IMR-90 (cell line): ENCODE measurements at regions not wholly inside any gene's neighbourhood (a gene's known extent, or its start where the extent isn't known, plus 50 kb on each side); places are given as distances from the start of the nearest gene placed in this dataset.

ENCODE experiments used
- ATAC-seq: fragments of 200-7000 bp; cut with Tn5 transposase; 2 replicates; pipeline ENCODE4 v1.9.1; 2020; ENCODE audit warnings: low read depth, mild to moderate bottlenecking, moderate library complexity
- BruUV-seq: library from RNA; stranded (reverse); fragments of 400-500 nt; replicated peaks from 2 replicates; lab custom pipeline; 2021; lab: Mats Ljungman, UMichigan
- CTCF ChIA-PET: fragments of 300-600 bp; formaldehyde crosslinking; extraction: SDS; loops from one replicate; lab custom pipeline; 2021; ENCODE audit warnings: antibody characterized with exemption; lab: Yijun Ruan, JAX
- POLR2A ChIA-PET: fragments of 300-600 bp; sonication (Branson Sonifier 250); formaldehyde crosslinking; loops from one replicate; lab custom pipeline; 2022; ENCODE audit warnings: antibody characterized with exemption; ENCODE audit not compliant: unreplicated experiment; lab: Charles Lee
- DNase-seq: peaks from one replicate; pipeline ENCODE4 v3.0.0; 2013
- H2AFZ ChIP-seq: replicated peaks from 2 replicates; pipeline ENCODE3; 2013; ENCODE audit warnings: low read length, mild to moderate bottlenecking; ENCODE audit not compliant: poor library complexity
- H2AK5ac ChIP-seq: 2 replicates; pipeline ENCODE4 v1.6.1; 2013; ENCODE audit warnings: low read depth, low read length, inconsistent platforms
- H2AK9ac ChIP-seq: replicated peaks from 2 replicates; pipeline ENCODE3; 2013; ENCODE audit warnings: mild to moderate bottlenecking, low read depth, low read length, moderate library complexity; ENCODE audit not compliant: poor library complexity
- H2BK120ac ChIP-seq: 2 replicates; pipeline ENCODE4 v1.6.1; 2013; ENCODE audit warnings: low read depth, low read length, inconsistent platforms
- H2BK15ac ChIP-seq: 3 replicates; pipeline ENCODE4 v1.6.1; 2013; ENCODE audit warnings: low read depth, low read length, inconsistent platforms
- H2BK20ac ChIP-seq: 2 replicates; pipeline ENCODE4 v1.6.1; 2013; ENCODE audit warnings: low read depth, mild to moderate bottlenecking, inconsistent platforms, low read length, moderate library complexity
- H2BK5ac ChIP-seq: 2 replicates; pipeline ENCODE4 v1.6.1; 2013; ENCODE audit warnings: mild to moderate bottlenecking, low read depth, low read length, inconsistent platforms; ENCODE audit not compliant: poor library complexity, severe bottlenecking
- H3K14ac ChIP-seq: replicated peaks from 2 replicates; pipeline ENCODE4 v1.6.1; 2013; ENCODE audit warnings: low read depth, low read length, inconsistent platforms
- H3K18ac ChIP-seq: 2 replicates; pipeline ENCODE4 v1.6.1; 2013; ENCODE audit warnings: low read depth, low read length, control low read depth
- H3K23ac ChIP-seq: 2 replicates; pipeline ENCODE4 v1.6.1; 2013; ENCODE audit warnings: low read depth, low read length, inconsistent platforms
- H3K27ac ChIP-seq: 2 replicates; pipeline ENCODE4 v1.5.1; 2013; ENCODE audit warnings: mild to moderate bottlenecking, control low read depth, low read length; ENCODE audit not compliant: insufficient read depth
- H3K27me3 ChIP-seq: 2 replicates; pipeline ENCODE4 v1.6.1; 2013; ENCODE audit warnings: low read length; ENCODE audit not compliant: control insufficient read depth, insufficient read depth
- H3K36me3 ChIP-seq: 2 replicates; pipeline ENCODE4 v1.6.1; 2013; ENCODE audit warnings: low read length, mixed read lengths; ENCODE audit not compliant: control insufficient read depth, insufficient read depth
- H3K4ac ChIP-seq: 2 replicates; pipeline ENCODE4 v1.6.1; 2013; ENCODE audit warnings: low read depth, low read length, inconsistent platforms
- H3K4me1 ChIP-seq: 2 replicates; pipeline ENCODE4 v1.6.1; 2013; ENCODE audit warnings: low read length, mixed read lengths; ENCODE audit not compliant: control insufficient read depth, insufficient read depth
- H3K4me2 ChIP-seq: 2 replicates; pipeline ENCODE4 v1.6.1; 2013; ENCODE audit warnings: low read depth, mild to moderate bottlenecking, control low read depth, low read length, moderate library complexity
- H3K4me3 ChIP-seq: 2 replicates; pipeline ENCODE4 v1.5.1; 2013; ENCODE audit warnings: low read depth, mild to moderate bottlenecking, control low read depth, low read length, moderate library complexity; ENCODE audit not compliant: insufficient read depth
- H3K56ac ChIP-seq: 2 replicates; pipeline ENCODE4 v1.6.1; 2013; ENCODE audit warnings: low read length, inconsistent platforms; ENCODE audit not compliant: insufficient read depth; ENCODE audit errors: extremely low read depth
- H3K79me1 ChIP-seq, 2 experiments: 2 replicates each; pipeline ENCODE4 v1.6.1; 2013; ENCODE audit warnings: low read length in 2 of 2, inconsistent platforms in 1 of 2, low read depth in 1 of 2
- H3K9ac ChIP-seq: 2 replicates; pipeline ENCODE4 v1.6.1; 2013; ENCODE audit warnings: low read depth, low read length, control low read depth
- H3K9me1 ChIP-seq: 2 replicates; pipeline ENCODE4 v1.6.1; 2013; ENCODE audit warnings: low read length, inconsistent platforms; ENCODE audit not compliant: insufficient read depth
- H3K9me3 ChIP-seq: 2 replicates; pipeline ENCODE4 v1.6.1; 2013; ENCODE audit warnings: low read length; ENCODE audit not compliant: control insufficient read depth, insufficient read depth
- H4K20me1 ChIP-seq: 2 replicates; pipeline ENCODE4 v1.6.1; 2013; ENCODE audit warnings: low read length, inconsistent platforms; ENCODE audit not compliant: insufficient read depth
- H4K5ac ChIP-seq: 2 replicates; pipeline ENCODE4 v1.6.1; 2013; ENCODE audit warnings: mild to moderate bottlenecking, low read depth, low read length, control low read depth
- H4K8ac ChIP-seq, 2 experiments: 2 replicates each; pipeline ENCODE4 v1.6.1; 2013; ENCODE audit warnings: low read depth in 2 of 2, low read length in 2 of 2, control low read depth in 1 of 2, inconsistent platforms in 1 of 2
- H4K91ac ChIP-seq: 2 replicates; pipeline ENCODE4 v1.6.1; 2013; ENCODE audit warnings: low read depth, low read length, inconsistent platforms; ENCODE audit not compliant: insufficient read depth
- ELK1 ChIP-seq: fragments of 150-350 bp; IDR thresholded peaks from 2 replicates; pipeline ENCODE4 v1.6.1; 2016; ENCODE audit warnings: low read depth, mild to moderate bottlenecking, low read length, moderate library complexity, borderline replicate concordance
- MAFK ChIP-seq: IDR thresholded peaks from 2 replicates; pipeline ENCODE4 v1.6.1; 2012; ENCODE audit warnings: low read depth, low read length, improper control_type of control experiment
- MXI1 ChIP-seq: IDR thresholded peaks from 2 replicates; pipeline ENCODE4 v1.6.1; 2012; ENCODE audit warnings: low read depth, mild to moderate bottlenecking, low read length, moderate library complexity, borderline replicate concordance
- NFE2L2 ChIP-seq: fragments of 150-350 bp; IDR thresholded peaks from 2 replicates; pipeline ENCODE4 v1.6.1; 2016; ENCODE audit warnings: low read depth, mild to moderate bottlenecking, low read length
- SMC3 ChIP-seq: fragments of 150-350 bp; IDR thresholded peaks from 2 replicates; pipeline ENCODE4 v1.6.1; 2016; ENCODE audit warnings: low read depth, mild to moderate bottlenecking, antibody characterized with exemption, low read length, moderate library complexity
- WGBS, 2 experiments: methylation state at CpG; one replicate each; pipeline versions ENCODE4 v1.1.5 to v1.1.7; 2013; ENCODE audit warnings: missing lambda C conversion rate in 2 of 2; ENCODE audit not compliant: insufficient read length in 1 of 2; ENCODE audit errors: extremely low coverage in 2 of 2; 5-methylcytosine and 5-hydroxymethylcytosine counted together
- dilution Hi-C: fragments of 300-500 bp; cut with HindIII; formaldehyde crosslinking; loops from one replicate; pipeline ENCODE4 v1.14.3; 2018; ENCODE audit warnings: low sequenced_read_pairs; ENCODE audit not compliant: unreplicated experiment
- in situ Hi-C: fragments of 300-500 bp; cut with MboI; formaldehyde crosslinking; loops from 3 replicates; pipeline ENCODE4 v1.14.3; 2019; ENCODE audit warnings: low sequenced_read_pairs, inconsistent platforms, mixed read lengths
- intact Hi-C: fragments of 100-400 bp; cut with micrococcal nuclease; formaldehyde crosslinking; loops from 2 replicates; pipeline ENCODE4 v1.10.0; 2022

GRCh38 chr11:110992481-110992880 is 253.0 kb upstream of the POU2AF2 start:
- Histone ChIP-seq H3K9me1 (no peaks in the 10 kb centered on the region), H3K79me1 (no peaks in the 10 kb centered on the region), H2AK5ac (no peak overlapping the region), H3K4me2 (no peak overlapping the region), H4K8ac (no peak overlapping the region), H2AFZ (no peak overlapping the region), H3K9ac (no peak overlapping the region), H3K18ac (no peak overlapping the region), H4K20me1 (no peaks in the 10 kb centered on the region), H4K91ac (no peak overlapping the region), H3K14ac (no peak overlapping the region), H3K9me3 (no peaks in the 10 kb centered on the region), H2BK5ac (no peak overlapping the region), H2BK20ac (no peak overlapping the region), H3K27ac (no peak overlapping the region), H3K23ac (no peak overlapping the region), H2BK120ac (no peak overlapping the region), H2AK9ac (no peak overlapping the region), H3K56ac (no peak overlapping the region), H2BK15ac (no peak overlapping the region), H3K36me3 (no peaks in the 10 kb centered on the region), H4K5ac (no peak overlapping the region), H3K27me3 (no peaks in the 10 kb centered on the region), H3K4me1 (peaks cover 9% of the 10 kb centered on the region), H3K4me3 (no peak overlapping the region), H3K4ac (no peak overlapping the region)
- TF ChIP-seq MAFK, result no peak
- TF ChIP-seq MXI1, result no peak
- TF ChIP-seq SMC3, result no peak
- no peak for TF ChIP-seq ELK1
- no peak for TF ChIP-seq NFE2L2
- BruUV-seq, result no TSS peak
- in situ Hi-C loops, result no loop called here
- DNase-seq (no peak), ATAC-seq (no peak)
- POLR2A ChIA-PET, result no interaction called here
- intact Hi-C loops, result no loop called here
- dilution Hi-C loops, result no loop called here
- no CpG with 5 or more reads among the region's 1 CpG for WGBS, 2 experiments
- CTCF ChIA-PET, result no interaction called here
